Common myeloid progenitor, CD34-positive (primary cell): ENCODE measurements at regions not wholly inside any gene's neighbourhood (a gene's known extent, or its start where the extent isn't known, plus 50 kb on each side); places are given as distances from the start of the nearest gene placed in this dataset.
A peak's percentile ranks its signal among the peaks of the same experiment; 100 is the strongest.

Experiments
- CTCF ChIA-PET: fragments of 350-600 bp; sonication (Branson Sonifier 250); formaldehyde crosslinking; loops from one replicate; lab custom pipeline; 2021; ENCODE audit warnings: antibody characterized with exemption; lab: Charles Lee
- POLR2A ChIA-PET: fragments of 350-600 bp; sonication (Branson Sonifier 250); formaldehyde crosslinking; loops from one replicate; lab custom pipeline; 2021; ENCODE audit warnings: antibody characterized with exemption; lab: Charles Lee
- DNase-seq, 3 donors: peaks; one replicate each; pipeline versions ENCODE4 v3.0.0 to v3.0.0-alpha.2; 2013
- H3K27ac ChIP-seq, 2 experiments: 1 replicate in 1 of 2; 2 replicates in 1 of 2; pipeline ENCODE4 v1.7.0; 2013; ENCODE audit warnings: inconsistent platforms in 2 of 2, low read length in 2 of 2, mild to moderate bottlenecking in 2 of 2, low read depth in 1 of 2, moderate library complexity in 1 of 2; ENCODE audit not compliant: severe bottlenecking in 2 of 2, insufficient read depth in 1 of 2, poor library complexity in 1 of 2
- H3K27me3 ChIP-seq, 5 experiments: replicated peaks in 2 of 5; 1 replicate in 3 of 5; 2 replicates in 2 of 5; pipeline versions ENCODE4 v1.6.1 to v1.7.0; 2013; ENCODE audit warnings: low read length in 4 of 5, mild to moderate bottlenecking in 2 of 5, moderate library complexity in 2 of 5, inconsistent platforms in 1 of 5; ENCODE audit not compliant: insufficient read depth in 5 of 5, control insufficient read depth in 4 of 5
- H3K36me3 ChIP-seq, 4 experiments: 1 replicate in 2 of 4; 2 replicates in 2 of 4; pipeline versions ENCODE4 v1.6.1 to v1.7.0; 2013; ENCODE audit warnings: low read length in 3 of 4, control low read depth in 1 of 4, mild to moderate bottlenecking in 1 of 4; ENCODE audit not compliant: control insufficient read depth in 4 of 4, insufficient read depth in 4 of 4
- H3K4me1 ChIP-seq, 4 experiments: 1 replicate in 3 of 4; 2 replicates in 1 of 4; pipeline versions ENCODE4 v1.6.1 to v1.7.1; 2013; ENCODE audit warnings: low read length in 3 of 4, mild to moderate bottlenecking in 3 of 4, control low read depth in 1 of 4, inconsistent platforms in 1 of 4, moderate library complexity in 1 of 4; ENCODE audit not compliant: control insufficient read depth in 4 of 4, insufficient read depth in 4 of 4; ENCODE audit errors: control extremely low read depth in 1 of 4
- H3K4me3 ChIP-seq, 7 experiments: 1 replicate in 4 of 7; 2 replicates in 3 of 7; pipeline versions ENCODE4 v1.5.1 to v1.7.0; 2013; ENCODE audit warnings: mild to moderate bottlenecking in 7 of 7, low read length in 6 of 7, moderate library complexity in 6 of 7, inconsistent platforms in 2 of 7, low read depth in 2 of 7, control low read depth in 1 of 7; ENCODE audit not compliant: insufficient read depth in 4 of 7, control insufficient read depth in 1 of 7; ENCODE audit errors: extremely low read depth in 1 of 7
- H3K9me3 ChIP-seq, 5 experiments: 1 replicate in 4 of 5; 2 replicates in 1 of 5; pipeline versions ENCODE4 v1.6.1 to v1.7.1; 2013; ENCODE audit warnings: low read length in 4 of 5, mild to moderate bottlenecking in 2 of 5, inconsistent platforms in 1 of 5, low read depth in 1 of 5, moderate library complexity in 1 of 5; ENCODE audit not compliant: control insufficient read depth in 4 of 5, insufficient read depth in 2 of 5; ENCODE audit errors: control extremely low read depth in 1 of 5
- WGBS: methylation state at CpG from one replicate; pipeline ENCODE4 v1.1.5; 2013; ENCODE audit not compliant: insufficient coverage; 5-methylcytosine and 5-hydroxymethylcytosine counted together

GRCh38 chr18:53971331-53971730, 253.1 kb downstream of the MBD2 start:
- DNase-seq: no peak
- ChIA-PET POLR2A (no interaction called here), CTCF (no interaction called here)
- H3K36me3 ChIP-seq: no peaks in the 10 kb centered on the region
- H3K27ac ChIP-seq: no peak overlapping the region
- H3K9me3 ChIP-seq: peaks cover 0 to 6% (median 0%) of the 10 kb centered on the region in 5 experiments
- no peaks in the 10 kb centered on the region for H3K4me1 ChIP-seq
- no peaks in the 10 kb centered on the region for H3K27me3 ChIP-seq
- no peak overlapping the region for H3K4me3 ChIP-seq
- WGBS: no CpG with 5 or more reads among the region's 1 CpG

DNA sequence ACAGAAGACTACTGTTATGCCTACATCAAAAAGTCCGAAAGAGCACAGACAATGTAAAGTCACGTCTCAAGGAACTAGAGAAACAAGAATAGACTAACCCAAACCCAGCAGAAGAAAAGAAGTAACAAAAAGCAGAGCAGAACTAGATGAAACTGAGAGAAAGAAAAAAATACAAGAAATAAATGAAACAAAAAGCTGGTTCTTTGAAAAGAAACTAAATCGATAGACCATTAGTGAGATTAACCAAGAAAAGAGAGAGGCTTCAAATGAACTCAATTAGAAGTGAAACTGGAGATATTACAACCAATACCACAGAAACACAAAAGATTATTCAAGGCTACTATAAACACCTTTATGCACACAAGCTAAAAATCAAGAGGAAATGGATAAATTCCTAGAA, 271.8 kb downstream of the MBD2 start:
- Histone ChIP-seq H3K27ac (no peak overlapping the region), H3K36me3 (no peaks in the 10 kb centered on the region), H3K9me3 (no peaks in the 10 kb centered on the region), H3K4me3 (no peak overlapping the region), H3K27me3 (no peaks in the 10 kb centered on the region), H3K4me1 (no peaks in the 10 kb centered on the region)
- DNase-seq: no peak
- WGBS: no CpG with 5 or more reads among the region's 3 CpGs
- POLR2A ChIA-PET: no interaction called here
- CTCF ChIA-PET: no interaction called here

- CTCF ChIA-PET: no interaction called here
- DNase-seq: no peak
- H3K27ac ChIP-seq: no peak overlapping the region
- no peak overlapping the region for H3K4me3 ChIP-seq
- H3K27me3 ChIP-seq: no peaks in the 10 kb centered on the region
- H3K9me3 ChIP-seq: no peaks in the 10 kb centered on the region
- no peaks in the 10 kb centered on the region for H3K4me1 ChIP-seq
- WGBS: 100% methylated on average over 1 of the region's 1 CpG
- POLR2A ChIA-PET: interaction anchor here (0.6 kb wide), 1 partner anchor 15 kb away, joined by 3 read pairs; no protein-coding TSS in a partner anchor
- H3K36me3 ChIP-seq: no peaks in the 10 kb centered on the region
These were observed 273.9 kb downstream of the MBD2 start for GRCh38 chr18:53950545-53950944.

- DNase-seq: no peak
- H3K4me1 ChIP-seq: no peaks in the 10 kb centered on the region
- ChIA-PET POLR2A (no interaction called here), CTCF (no interaction called here)
- peaks cover 0 to 12% (median 4%) of the 10 kb centered on the region in 5 experiments for H3K9me3 ChIP-seq
- H3K27ac ChIP-seq: no peak overlapping the region
- H3K4me3 ChIP-seq: no peak overlapping the region
- no peaks in the 10 kb centered on the region for H3K27me3 ChIP-seq
- no peaks in the 10 kb centered on the region for H3K36me3 ChIP-seq
These were observed 275.5 kb downstream of the MBD2 start for GRCh38 chr18:53948991-53949390.

DNA sequence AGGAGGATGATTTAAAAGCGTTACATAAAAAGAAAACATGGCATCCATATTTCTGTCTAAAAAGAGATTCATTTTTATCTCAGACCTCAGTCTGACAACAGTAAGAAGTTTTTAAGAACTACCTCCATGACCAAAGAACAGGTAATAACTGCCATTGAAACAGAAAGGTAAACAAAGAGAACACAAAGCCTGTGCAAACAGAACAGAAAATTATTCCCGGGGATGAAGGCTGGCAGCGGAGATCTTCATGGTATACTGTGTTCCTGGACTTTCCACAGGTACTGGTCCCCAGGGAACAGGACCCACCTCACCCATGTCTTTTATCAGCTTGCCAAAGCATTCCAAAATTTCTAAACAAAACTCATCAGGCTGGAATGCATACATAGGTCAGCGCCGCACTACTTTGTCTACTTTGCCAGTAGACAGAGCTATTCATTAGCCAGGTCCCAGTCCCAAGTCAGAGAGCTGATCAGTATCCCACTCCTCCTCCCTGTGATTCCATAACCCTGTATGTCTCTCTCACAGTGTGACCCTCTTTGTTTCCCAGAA, 277.3 kb downstream of the MBD2 start:
- no peaks in the 10 kb centered on the region for H3K36me3 ChIP-seq
- ChIA-PET CTCF (no interaction called here), POLR2A (no interaction called here)
- DNase-seq: no peak
- H3K27me3 ChIP-seq: no peaks in the 10 kb centered on the region
- H3K27ac ChIP-seq: no peak overlapping the region
- WGBS: 91% methylated on average over 4 of the region's 5 CpGs
- H3K9me3 ChIP-seq: peaks cover 0 to 26% (median 5%) of the 10 kb centered on the region in 5 experiments
- no peaks in the 10 kb centered on the region for H3K4me1 ChIP-seq
- H3K4me3 ChIP-seq: no peak overlapping the region

- no peaks in the 10 kb centered on the region for H3K4me1 ChIP-seq
- no peak for DNase-seq
- H3K4me3 ChIP-seq: no peak overlapping the region
- H3K27me3 ChIP-seq: no peaks in the 10 kb centered on the region
- H3K36me3 ChIP-seq: no peaks in the 10 kb centered on the region
- no peak overlapping the region for H3K27ac ChIP-seq
- peaks cover 0 to 29% (median 5%) of the 10 kb centered on the region in 5 experiments for H3K9me3 ChIP-seq
- ChIA-PET CTCF (no interaction called here), POLR2A (no interaction called here)
- 40% methylated on average over 1 of the region's 1 CpG for whole genome bisulfite sequencing
These were observed 277.9 kb downstream of the MBD2 start for GRCh38 chr18:53946594-53946993.

GRCh38 chr18:53944721-53945120, 279.7 kb downstream of the MBD2 start:
- H3K9me3 ChIP-seq: peaks cover 0 to 29% (median 5%) of the 10 kb centered on the region in 5 experiments
- no peaks in the 10 kb centered on the region for H3K4me1 ChIP-seq
- ChIA-PET CTCF (interaction anchor here (1.1 kb wide), 1 partner anchor 10 kb away, joined by 4 read pairs; no protein-coding TSS in a partner anchor), POLR2A (no interaction called here)
- WGBS: 100% methylated on average over 1 of the region's 4 CpGs
- H3K4me3 ChIP-seq: no peak overlapping the region
- H3K27me3 ChIP-seq: no peaks in the 10 kb centered on the region
- DNase-seq: peak; percentile 4 to 10 (median 9)
- no peaks in the 10 kb centered on the region for H3K36me3 ChIP-seq
- H3K27ac ChIP-seq: no peak overlapping the region
